Pancreas (tissue), 10 donors: ENCODE measurements at regions not wholly inside any gene's neighbourhood (a gene's known extent, or its start where the extent isn't known, plus 50 kb on each side); places are given as distances from the start of the nearest gene placed in this dataset.
A peak's percentile ranks its signal among the peaks of the same experiment; 100 is the strongest.

Source experiments
- ATAC-seq, 4 donors: fragments of 200-7000 bp; cut with Tn5 transposase; one replicate each; pipeline versions ENCODE4 v1.8.0 to v1.9.1; 2020; ENCODE audit warnings: mild to moderate bottlenecking in 4 of 4, moderate library complexity in 4 of 4
- DNase-seq, 6 donors: peaks; one replicate each; pipeline ENCODE4 v3.0.0-alpha.2; 2020
- FAIRE-seq: peaks from 2 replicates; lab custom pipeline; 2012; peaks lifted over from hg19 to GRCh38; lab: Jason Lieb, UNC
- H3K27ac ChIP-seq, 4 donors: fragments of 200-600 bp; sonication (generic); 1 replicate in 3 of 4; 2 replicates in 1 of 4; pipeline versions ENCODE4 v1.5.0 to v1.8.0; 2020
- H3K27me3 ChIP-seq, 4 donors: fragments of 200-600 bp; one replicate each; pipeline ENCODE4 v1.8.0; 2021
- H3K36me3 ChIP-seq, 3 donors: fragments of 200-600 bp; sonication (generic) in 1 of 3; one replicate each; pipeline versions ENCODE4 v1.5.0 to v1.8.0; 2020 to 2021
- H3K4me1 ChIP-seq, 3 donors: fragments of 200-600 bp; one replicate each; pipeline ENCODE4 v1.8.0; 2021
- H3K4me3 ChIP-seq, 4 donors: fragments of 200-600 bp; sonication (generic) in 2 of 4; one replicate each; pipeline versions ENCODE4 v1.5.0 to v1.8.0; 2020 to 2021
- H3K9me3 ChIP-seq, 4 donors: fragments of 200-600 bp; one replicate each; pipeline ENCODE4 v1.8.0; 2021
- WGBS, 2 donors: extraction: QIAGEN DNeasy Blood & Tissue Kit; methylation state at CpG; one replicate each; pipeline ENCODE4 v1.1.7; 2013; 5-methylcytosine and 5-hydroxymethylcytosine counted together
- intact Hi-C, 3 donors: fragments of 100-400 bp; cut with DNase I; formaldehyde crosslinking; loops; one replicate each; pipeline versions ENCODE4 v1.11.1 to v1.14.2; 2022
- TF ChIP-seq, protein P1 (sequence below), 4 donors: fragments of 200-600 bp; sonication (generic) in 3 of 4; IDR thresholded peaks; one replicate each; pipeline versions ENCODE4 v1.5.0 to v1.8.0; 2021; ENCODE audit warnings: antibody characterized with exemption in 4 of 4
- donor health status: healthy with polysubstance abuse.
- donor health status: DM: no; HTN: no; CAD: no; lungs with moderate emphysema.
- donor health status: DM: no; HTN: no; CAD: no.
- donor health status: control.
- donor health status: control.
- donor health status: Bipolar disorder and iron deficiency.
- donor health status: DM: yes; HTN: yes; CAD: no.
- donor health status: DM: no; HTN: no; CAD: no.
- donor health status: DM: no; HTN: no; CAD: no.
- donor health status: DM: yes; HTN: yes; CAD: no.

DNA sequence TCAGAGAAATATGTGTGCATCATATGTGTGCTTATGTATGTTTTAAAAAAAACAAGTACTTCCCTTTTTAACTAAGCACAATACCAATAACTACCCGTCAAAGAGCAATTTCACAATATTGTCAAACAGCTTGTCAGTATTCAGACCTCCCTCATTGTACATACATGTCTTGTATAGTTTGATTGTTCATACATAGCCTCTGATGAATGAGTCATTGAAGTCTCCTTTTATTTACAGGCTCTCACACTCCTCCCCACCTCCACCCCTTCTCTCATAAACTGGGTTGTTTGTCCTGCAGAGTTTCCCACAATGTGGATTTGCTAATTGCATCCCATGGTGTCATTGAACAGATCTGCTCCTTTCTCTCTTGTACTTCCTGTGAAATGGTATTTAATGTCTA lies 132.8 kb upstream of the L3MBTL4 start:
- WGBS, 2 donors = 77 to 87% methylated on average over 1 of the region's 1 CpG
- ATAC-seq = no peak
- H3K9me3 ChIP-seq = no peaks in the 10 kb centered on the region
- FAIRE-seq = no peak
- no peak overlapping the region for H3K27ac ChIP-seq
- no peaks in the 10 kb centered on the region for H3K27me3 ChIP-seq
- DNase-seq = no peak
- H3K36me3 ChIP-seq = no peaks in the 10 kb centered on the region
- peaks cover 0 to 6% (median 0%) of the 10 kb centered on the region in 3 donors for H3K4me1 ChIP-seq
- TF ChIP-seq, protein P1, sequence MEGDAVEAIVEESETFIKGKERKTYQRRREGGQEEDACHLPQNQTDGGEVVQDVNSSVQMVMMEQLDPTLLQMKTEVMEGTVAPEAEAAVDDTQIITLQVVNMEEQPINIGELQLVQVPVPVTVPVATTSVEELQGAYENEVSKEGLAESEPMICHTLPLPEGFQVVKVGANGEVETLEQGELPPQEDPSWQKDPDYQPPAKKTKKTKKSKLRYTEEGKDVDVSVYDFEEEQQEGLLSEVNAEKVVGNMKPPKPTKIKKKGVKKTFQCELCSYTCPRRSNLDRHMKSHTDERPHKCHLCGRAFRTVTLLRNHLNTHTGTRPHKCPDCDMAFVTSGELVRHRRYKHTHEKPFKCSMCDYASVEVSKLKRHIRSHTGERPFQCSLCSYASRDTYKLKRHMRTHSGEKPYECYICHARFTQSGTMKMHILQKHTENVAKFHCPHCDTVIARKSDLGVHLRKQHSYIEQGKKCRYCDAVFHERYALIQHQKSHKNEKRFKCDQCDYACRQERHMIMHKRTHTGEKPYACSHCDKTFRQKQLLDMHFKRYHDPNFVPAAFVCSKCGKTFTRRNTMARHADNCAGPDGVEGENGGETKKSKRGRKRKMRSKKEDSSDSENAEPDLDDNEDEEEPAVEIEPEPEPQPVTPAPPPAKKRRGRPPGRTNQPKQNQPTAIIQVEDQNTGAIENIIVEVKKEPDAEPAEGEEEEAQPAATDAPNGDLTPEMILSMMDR (IDR thresholded peaks at IDR 0.05) = no peak
- intact Hi-C loops = no loop called here
- H3K4me3 ChIP-seq = no peak overlapping the region

DNA sequence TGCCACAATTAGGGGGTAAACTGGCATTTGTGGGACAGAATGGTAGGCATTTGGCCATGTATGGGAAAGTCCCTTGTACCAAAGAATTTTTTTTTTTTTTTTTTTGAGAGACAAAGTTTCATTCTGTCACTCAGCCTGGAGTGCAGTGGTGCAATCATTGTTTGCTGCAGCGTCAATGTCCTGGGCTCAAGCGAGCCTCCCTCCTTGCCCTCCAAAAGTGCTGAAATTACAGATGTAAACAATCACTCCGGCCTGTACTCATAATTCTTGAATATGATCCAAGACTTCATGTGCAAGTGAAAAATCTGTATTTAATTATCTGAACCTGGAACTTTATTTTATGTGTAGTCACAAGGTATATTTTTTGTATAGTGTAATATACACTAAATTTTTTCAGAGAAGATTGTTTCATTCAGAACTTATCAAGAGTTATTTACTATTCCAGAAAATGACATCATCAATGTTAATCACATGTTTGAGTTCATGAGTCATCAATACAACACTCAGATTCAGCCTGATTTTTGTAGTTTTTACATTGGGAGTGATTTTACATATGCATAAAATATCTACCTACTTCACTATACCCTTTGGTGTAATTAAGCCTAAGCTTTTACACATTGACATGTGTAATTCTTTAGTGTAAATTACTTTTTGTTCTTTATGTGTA lies 138.7 kb upstream of the L3MBTL4 start:
- no peak overlapping the region for H3K4me3 ChIP-seq
- TF ChIP-seq, protein P1 (IDR thresholded peaks at IDR 0.05) = no peak
- H3K27me3 ChIP-seq = no peaks in the 10 kb centered on the region
- no peak overlapping the region for H3K27ac ChIP-seq
- DNase-seq (no peak), ATAC-seq (peak; percentile 44 to 57 (median 53)), FAIRE-seq (no peak)
- 55 to 61% methylated on average over 3 of the region's 3 CpGs for WGBS, 2 donors
- H3K9me3 ChIP-seq = no peaks in the 10 kb centered on the region
- H3K36me3 ChIP-seq = no peaks in the 10 kb centered on the region
- H3K4me1 ChIP-seq = peaks cover 0 to 5% (median 0%) of the 10 kb centered on the region in 3 donors
- intact Hi-C loops = no loop called here

DNA sequence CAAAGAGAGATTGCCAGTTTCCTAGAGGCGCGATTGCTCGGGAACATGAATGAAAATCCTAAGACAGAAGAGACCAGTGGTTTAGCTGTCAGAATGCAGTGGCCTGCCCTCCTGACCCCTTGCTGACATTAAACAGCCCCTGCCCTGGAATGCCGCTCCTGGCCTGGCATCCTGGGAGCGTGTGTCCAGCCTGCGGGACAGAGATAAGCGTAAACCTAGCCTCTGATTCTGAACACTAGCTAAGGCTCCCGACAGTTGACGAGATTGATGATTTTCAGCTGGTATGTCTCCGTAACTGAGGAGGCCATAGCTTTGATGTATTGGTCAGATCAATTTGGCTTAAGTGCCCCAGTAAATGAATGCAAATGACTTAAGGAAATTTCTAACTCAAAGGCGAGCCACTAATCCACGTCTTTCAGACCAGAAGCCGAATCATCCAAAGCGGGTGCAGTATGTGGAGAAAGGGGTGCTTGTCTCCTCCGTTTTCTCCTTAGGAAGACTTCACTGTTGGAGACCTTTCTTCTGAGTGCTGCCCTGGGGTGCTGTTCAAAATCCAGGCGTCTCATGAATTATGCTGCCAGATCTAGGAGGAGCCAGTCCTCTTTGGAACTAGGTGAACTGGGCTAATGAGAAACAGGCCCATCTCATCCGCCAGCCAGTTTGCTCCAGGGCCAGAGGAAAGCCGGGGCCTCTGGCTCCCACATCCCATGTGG lies 142.5 kb upstream of the L3MBTL4 start:
- Histone ChIP-seq H3K36me3 (no peaks in the 10 kb centered on the region), H3K4me1 (peaks cover 0 to 10% (median 0%) of the 10 kb centered on the region in 3 donors), H3K27ac (no peak overlapping the region), H3K27me3 (no peaks in the 10 kb centered on the region), H3K4me3 (no peak overlapping the region), H3K9me3 (no peaks in the 10 kb centered on the region)
- DNase-seq = no peak
- no peak for FAIRE-seq
- 82 to 84% methylated on average over 18 of the region's 18 CpGs for WGBS, 2 donors
- TF ChIP-seq, protein P1 (IDR thresholded peaks at IDR 0.05) = no peak
- ATAC-seq = no peak
- intact Hi-C loops = no loop called here

DNA sequence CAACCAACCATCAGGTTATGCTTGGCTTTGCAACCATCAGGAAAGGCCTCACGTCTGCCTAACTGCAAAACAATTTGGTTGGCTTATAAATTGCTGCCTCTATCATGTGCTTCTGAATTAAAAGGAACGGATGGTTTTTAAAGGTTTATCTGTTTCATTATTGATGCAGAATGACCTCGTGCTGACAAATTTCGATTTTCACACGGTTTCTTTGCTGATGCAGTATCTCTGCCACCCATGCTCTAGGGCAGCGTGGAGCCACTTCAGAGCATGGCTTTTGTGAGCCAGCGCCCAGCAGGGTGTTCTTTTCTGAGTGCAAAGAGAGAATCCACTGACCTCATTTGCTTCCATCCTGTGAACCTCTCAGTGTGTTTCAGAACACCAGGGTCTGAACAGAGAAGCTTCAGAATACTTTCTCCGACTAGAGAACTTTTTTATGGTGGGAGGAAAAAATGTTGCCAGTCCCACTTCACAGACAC lies 143.1 kb upstream of the L3MBTL4 start:
- 63% methylated on average over 8 of the region's 8 CpGs for WGBS, 2 donors
- TF ChIP-seq, protein P1 (IDR thresholded peaks at IDR 0.05) = no peak
- Histone ChIP-seq H3K36me3 (no peaks in the 10 kb centered on the region), H3K9me3 (no peaks in the 10 kb centered on the region), H3K27ac (no peak overlapping the region), H3K27me3 (no peaks in the 10 kb centered on the region), H3K4me3 (no peak overlapping the region), H3K4me1 (peaks cover 0 to 10% (median 0%) of the 10 kb centered on the region in 3 donors)
- ATAC-seq = no peak
- FAIRE-seq = no peak
- no peak for DNase-seq
- intact Hi-C loops = no loop called here
